CD14-positive monocyte (primary cell): ENCODE measurements at regions not wholly inside any gene's neighbourhood (a gene's known extent, or its start where the extent isn't known, plus 50 kb on each side); places are given as distances from the start of the nearest gene placed in this dataset.

ENCODE experiments used
- DNase-seq, 3 donors: peaks; one replicate each; pipeline ENCODE4 v3.0.0-alpha.2; 2011 to 2022
- H2AFZ ChIP-seq: 2 replicates; pipeline ENCODE4 v1.6.0; 2012; ENCODE audit warnings: mild to moderate bottlenecking, low read depth, low read length, inconsistent platforms; ENCODE audit not compliant: insufficient read depth, poor library complexity, severe bottlenecking
- H3K27ac ChIP-seq, 2 donors: 1 replicate in 1 of 2; 2 replicates in 1 of 2; pipeline ENCODE4 v1.5.1; 2012 to 2013; ENCODE audit warnings: low read length in 2 of 2, control low read depth in 1 of 2, inconsistent platforms in 1 of 2, low read depth in 1 of 2, mild to moderate bottlenecking in 1 of 2
- H3K27me3 ChIP-seq, 2 donors: one replicate each; pipeline versions ENCODE4 v1.6.0 to v1.6.1; 2011 to 2013; ENCODE audit warnings: low read length in 2 of 2; ENCODE audit not compliant: control insufficient read depth in 2 of 2, insufficient read depth in 2 of 2
- H3K36me3 ChIP-seq, 2 donors: replicated peaks in 1 of 2; 1 replicate in 1 of 2; 2 replicates in 1 of 2; pipeline versions ENCODE4 v1.5.1 to v1.6.1; 2012 to 2013; ENCODE audit warnings: low read length in 2 of 2, control low read depth in 1 of 2, inconsistent platforms in 1 of 2, mild to moderate bottlenecking in 1 of 2; ENCODE audit not compliant: insufficient read depth in 2 of 2, control insufficient read depth in 1 of 2
- H3K4me1 ChIP-seq, 2 donors: 1 replicate in 1 of 2; 2 replicates in 1 of 2; pipeline versions ENCODE4 v1.5.1 to v1.6.1; 2012 to 2013; ENCODE audit warnings: low read length in 2 of 2, control low read depth in 1 of 2, inconsistent platforms in 1 of 2, mild to moderate bottlenecking in 1 of 2, moderate library complexity in 1 of 2; ENCODE audit not compliant: insufficient read depth in 2 of 2, control insufficient read depth in 1 of 2
- H3K4me2 ChIP-seq: replicated peaks from 2 replicates; pipeline ENCODE3; 2012; ENCODE audit warnings: low read length, moderate library complexity, mild to moderate bottlenecking; ENCODE audit not compliant: poor library complexity, severe bottlenecking; ENCODE audit errors: extremely low read depth
- H3K4me3 ChIP-seq, 3 experiments: fragments of 200-600 bp in 1 of 3; sonication (generic) in 1 of 3; replicated peaks in 1 of 3; 1 replicate in 2 of 3; 2 replicates in 1 of 3; pipeline ENCODE4 v1.5.1; 2011 to 2013; ENCODE audit warnings: low read length in 3 of 3, mild to moderate bottlenecking in 3 of 3, control low read depth in 2 of 3, low read depth in 2 of 3, inconsistent platforms in 1 of 3, moderate library complexity in 1 of 3
- H3K79me2 ChIP-seq: 2 replicates; pipeline ENCODE4 v1.6.0; 2012; ENCODE audit warnings: mild to moderate bottlenecking, control low read depth, inconsistent platforms, low read length, moderate library complexity; ENCODE audit not compliant: insufficient read depth
- H3K9ac ChIP-seq: 2 replicates; pipeline ENCODE4 v1.6.0; 2017; ENCODE audit warnings: low read length, mild to moderate bottlenecking; ENCODE audit not compliant: insufficient read depth, poor library complexity, severe bottlenecking
- H3K9me3 ChIP-seq, 2 donors: replicated peaks in 1 of 2; 1 replicate in 1 of 2; 2 replicates in 1 of 2; pipeline versions ENCODE4 v1.5.1 to v1.6.1; 2012 to 2013; ENCODE audit warnings: low read length in 2 of 2, control low read depth in 1 of 2; ENCODE audit not compliant: control insufficient read depth in 1 of 2, insufficient read depth in 1 of 2
- H4K20me1 ChIP-seq: 2 replicates; pipeline ENCODE4 v1.6.0; 2012; ENCODE audit warnings: mild to moderate bottlenecking, low read length, control low read depth, moderate library complexity; ENCODE audit not compliant: insufficient read depth
- H3K27ac Mint-ChIP-seq, 7 donors: one replicate each; pipeline ENCODE4 v1.8.0; 2020; ENCODE audit warnings: mild to moderate bottlenecking in 7 of 7, mixed read lengths in 7 of 7, moderate library complexity in 6 of 7, inconsistent platforms in 2 of 7
- H3K27me3 Mint-ChIP-seq, 3 donors: one replicate each; pipeline ENCODE4 v1.8.0; 2021 to 2022; ENCODE audit warnings: low read depth in 3 of 3, mild to moderate bottlenecking in 3 of 3, mixed read lengths in 3 of 3, moderate library complexity in 3 of 3, inconsistent platforms in 1 of 3
- H3K36me3 Mint-ChIP-seq, 2 donors: one replicate each; pipeline ENCODE4 v1.8.0; 2020; ENCODE audit warnings: mixed read lengths in 2 of 2, inconsistent platforms in 1 of 2, mild to moderate bottlenecking in 1 of 2
- H3K4me1 Mint-ChIP-seq: one replicate; pipeline ENCODE4 v1.8.0; 2020; ENCODE audit warnings: mild to moderate bottlenecking, mixed read lengths
- H3K4me3 Mint-ChIP-seq, 2 donors: one replicate each; pipeline ENCODE4 v1.8.0; 2020; ENCODE audit warnings: mild to moderate bottlenecking in 2 of 2, mixed read lengths in 2 of 2, moderate library complexity in 1 of 2
- H3K9me3 Mint-ChIP-seq, 7 donors: one replicate each; pipeline ENCODE4 v1.8.0; 2020 to 2022; ENCODE audit warnings: mixed read lengths in 7 of 7, mild to moderate bottlenecking in 6 of 7, moderate library complexity in 6 of 7, inconsistent platforms in 2 of 7
- CTCF ChIP-seq: fragments of 200-600 bp; IDR thresholded peaks from one replicate; pipeline ENCODE4 v1.8.0; 2022; ENCODE audit warnings: antibody characterized with exemption, mild to moderate bottlenecking
- WGBS: methylation state at CpG from one replicate; pipeline ENCODE4 v1.1.5; 2013; ENCODE audit warnings: missing lambda C conversion rate; ENCODE audit not compliant: insufficient coverage; 5-methylcytosine and 5-hydroxymethylcytosine counted together
- intact Hi-C, 2 donors: fragments of 100-400 bp; cut with micrococcal nuclease; formaldehyde crosslinking; loops; one replicate each; pipeline versions ENCODE4 v1.15.0 to v1.15.1; 2023

- Histone ChIP-seq H3K27ac (no peak overlapping the region), H3K79me2 (no peaks in the 10 kb centered on the region), H3K4me3 (no peak overlapping the region), H3K9ac (no peak overlapping the region), H3K36me3 (no peaks in the 10 kb centered on the region), H3K4me2 (no peak overlapping the region), H3K27me3 (no peaks in the 10 kb centered on the region), H2AFZ (no peak overlapping the region), H4K20me1 (no peaks in the 10 kb centered on the region), H3K9me3 (no peaks in the 10 kb centered on the region), H3K4me1 (no peaks in the 10 kb centered on the region)
- WGBS, result no CpG with 5 or more reads among the region's 1 CpG
- peaks cover 0 to 6% (median 2%) of the 10 kb centered on the region in 7 donors for H3K9me3 Mint-ChIP-seq
- no peaks in the 10 kb centered on the region for H3K4me1 Mint-ChIP-seq
- H3K27ac Mint-ChIP-seq, result no peak overlapping the region
- DNase-seq, result no peak
- H3K27me3 Mint-ChIP-seq, result no peaks in the 10 kb centered on the region
- no peaks in the 10 kb centered on the region for H3K36me3 Mint-ChIP-seq
- intact Hi-C loops, result no loop called here
- TF ChIP-seq CTCF, result no peak
- no peak overlapping the region for H3K4me3 Mint-ChIP-seq
Measured at GRCh38 chr16:77531752-77532151, 96.9 kb upstream of the ADAMTS18 start.

- Histone ChIP-seq H3K4me1 (no peaks in the 10 kb centered on the region), H3K4me3 (no peak overlapping the region), H3K36me3 (no peaks in the 10 kb centered on the region), H2AFZ (no peak overlapping the region), H3K9me3 (no peaks in the 10 kb centered on the region), H3K9ac (no peak overlapping the region), H3K4me2 (no peak overlapping the region), H3K79me2 (no peaks in the 10 kb centered on the region), H4K20me1 (no peaks in the 10 kb centered on the region), H3K27ac (no peak overlapping the region), H3K27me3 (no peaks in the 10 kb centered on the region)
- Mint-ChIP-seq H3K27ac (no peak overlapping the region), H3K4me1 (no peaks in the 10 kb centered on the region), H3K4me3 (peak overlapping the region in 1 of 2 donors; percentile 12), H3K36me3 (no peaks in the 10 kb centered on the region), H3K27me3 (no peaks in the 10 kb centered on the region), H3K9me3 (peaks cover 0 to 2% (median 0%) of the 10 kb centered on the region in 7 donors)
- intact Hi-C loops, result no loop called here
- DNase-seq, result no peak
- WGBS, result 100% methylated on average over 1 of the region's 5 CpGs
- TF ChIP-seq CTCF, result no peak
Measured at GRCh38 chr16:77536809-77537208, 102.0 kb upstream of the ADAMTS18 start.
